MM.1S (cell line): ENCODE measurements at regions not wholly inside any gene's neighbourhood (a gene's known extent, or its start where the extent isn't known, plus 50 kb on each side); places are given as distances from the start of the nearest gene placed in this dataset.
"Not testable (repeated sequence)": the region's sequence is repeated elsewhere in the genome, so short reads cannot be mapped to it uniquely, and the experiment has no call there.

Experiments
- DNase-seq: peaks from one replicate; pipeline ENCODE4 v3.0.0-alpha.2; 2015
- H2AFZ ChIP-seq: fragments of 300-600 bp; sonication (generic); 2 replicates; pipeline ENCODE4 v1.6.0; 2016; ENCODE audit warnings: antibody characterized with exemption, low read length
- H3F3A ChIP-seq: fragments of 300-600 bp; sonication (generic); 2 replicates; pipeline ENCODE4 v1.6.1; 2016; ENCODE audit warnings: mild to moderate bottlenecking, antibody characterized with exemption, low read length, moderate library complexity, mixed read lengths; ENCODE audit not compliant: insufficient read depth
- H3K27ac ChIP-seq: fragments of 300-600 bp; sonication (generic); 2 replicates; pipeline ENCODE4 v1.5.1; 2016; ENCODE audit warnings: mild to moderate bottlenecking, low read length
- H3K27me3 ChIP-seq: fragments of 300-600 bp; sonication (generic); replicated peaks from 2 replicates; pipeline ENCODE4 v1.6.0; 2016; ENCODE audit warnings: low read length; ENCODE audit not compliant: insufficient read depth
- H3K36me3 ChIP-seq: fragments of 300-600 bp; sonication (generic); replicated peaks from 2 replicates; pipeline ENCODE4 v1.6.1; 2016; ENCODE audit warnings: mild to moderate bottlenecking, low read length, mixed read lengths; ENCODE audit not compliant: insufficient read depth
- H3K4me1 ChIP-seq: fragments of 300-600 bp; sonication (generic); 2 replicates; pipeline ENCODE4 v1.6.1; 2016; ENCODE audit warnings: low read length, mixed read lengths
- H3K4me2 ChIP-seq: fragments of 300-600 bp; sonication (generic); 2 replicates; pipeline ENCODE4 v1.6.0; 2016; ENCODE audit warnings: low read depth, low read length
- H3K4me3 ChIP-seq: fragments of 300-600 bp; sonication (generic); 2 replicates; pipeline ENCODE4 v1.5.1; 2016; ENCODE audit warnings: low read length, mixed read lengths
- H3K79me2 ChIP-seq: fragments of 300-600 bp; sonication (generic); 2 replicates; pipeline ENCODE4 v1.6.1; 2016; ENCODE audit warnings: mixed run types, low read length, mixed read lengths
- H3K9ac ChIP-seq: fragments of 300-600 bp; sonication (generic); 2 replicates; pipeline ENCODE4 v1.6.1; 2016; ENCODE audit warnings: low read length, mixed read lengths
- H3K9me2 ChIP-seq: fragments of 300-600 bp; sonication (generic); replicated peaks from 2 replicates; pipeline ENCODE4 v1.6.1; 2016; ENCODE audit warnings: mild to moderate bottlenecking, low read length, mixed read lengths; ENCODE audit not compliant: insufficient read depth
- H3K9me3 ChIP-seq: fragments of 300-600 bp; sonication (generic); replicated peaks from 2 replicates; pipeline ENCODE4 v1.6.1; 2016; ENCODE audit warnings: mild to moderate bottlenecking, low read length, mixed read lengths; ENCODE audit not compliant: insufficient read depth
- H4K20me1 ChIP-seq: fragments of 300-600 bp; sonication (generic); 2 replicates; pipeline ENCODE4 v1.6.1; 2016; ENCODE audit warnings: mild to moderate bottlenecking, low read length, moderate library complexity, mixed read lengths; ENCODE audit not compliant: insufficient read depth
- EZH2 ChIP-seq: fragments of 300-600 bp; sonication (generic); optimal IDR thresholded peaks from 2 replicates; pipeline ENCODE3; 2017; ENCODE audit warnings: low read depth, mild to moderate bottlenecking, antibody characterized with exemption, low read length, mixed read lengths
- EZH2phosphoT487 ChIP-seq: fragments of 300-600 bp; sonication (generic); IDR thresholded peaks from 2 replicates; pipeline ENCODE4 v1.6.1; 2018; ENCODE audit warnings: antibody characterized with exemption, low read length
- TF ChIP-seq, protein P1 (sequence below): fragments of 300-600 bp; sonication (generic); IDR thresholded peaks from 2 replicates; pipeline ENCODE4 v1.5.1; 2016; ENCODE audit warnings: antibody characterized with exemption, low read length, mixed read lengths

GRCh38 chr12:34163443-34163842, 141.1 kb downstream of the ALG10 start:
- H3K27me3 ChIP-seq: no peaks in the 10 kb centered on the region
- H3K4me1 ChIP-seq: no peaks in the 10 kb centered on the region
- no peaks in the 10 kb centered on the region for H3K9me2 ChIP-seq
- H3K36me3 ChIP-seq: no peaks in the 10 kb centered on the region
- H3K9me3 ChIP-seq: no peaks in the 10 kb centered on the region
- H3K4me2 ChIP-seq: no peak overlapping the region
- DNase-seq: no peak
- no peaks in the 10 kb centered on the region for H4K20me1 ChIP-seq
- no peaks in the 10 kb centered on the region for H3K79me2 ChIP-seq
- no peak for TF ChIP-seq EZH2phosphoT487
- TF ChIP-seq, protein P1, sequence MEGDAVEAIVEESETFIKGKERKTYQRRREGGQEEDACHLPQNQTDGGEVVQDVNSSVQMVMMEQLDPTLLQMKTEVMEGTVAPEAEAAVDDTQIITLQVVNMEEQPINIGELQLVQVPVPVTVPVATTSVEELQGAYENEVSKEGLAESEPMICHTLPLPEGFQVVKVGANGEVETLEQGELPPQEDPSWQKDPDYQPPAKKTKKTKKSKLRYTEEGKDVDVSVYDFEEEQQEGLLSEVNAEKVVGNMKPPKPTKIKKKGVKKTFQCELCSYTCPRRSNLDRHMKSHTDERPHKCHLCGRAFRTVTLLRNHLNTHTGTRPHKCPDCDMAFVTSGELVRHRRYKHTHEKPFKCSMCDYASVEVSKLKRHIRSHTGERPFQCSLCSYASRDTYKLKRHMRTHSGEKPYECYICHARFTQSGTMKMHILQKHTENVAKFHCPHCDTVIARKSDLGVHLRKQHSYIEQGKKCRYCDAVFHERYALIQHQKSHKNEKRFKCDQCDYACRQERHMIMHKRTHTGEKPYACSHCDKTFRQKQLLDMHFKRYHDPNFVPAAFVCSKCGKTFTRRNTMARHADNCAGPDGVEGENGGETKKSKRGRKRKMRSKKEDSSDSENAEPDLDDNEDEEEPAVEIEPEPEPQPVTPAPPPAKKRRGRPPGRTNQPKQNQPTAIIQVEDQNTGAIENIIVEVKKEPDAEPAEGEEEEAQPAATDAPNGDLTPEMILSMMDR: no peak
- no peak for TF ChIP-seq EZH2
- H3K4me3 ChIP-seq: no peak overlapping the region
- H3F3A ChIP-seq: no peaks in the 10 kb centered on the region
- no peak overlapping the region for H2AFZ ChIP-seq
- no peak overlapping the region for H3K9ac ChIP-seq
- H3K27ac ChIP-seq: no peak overlapping the region

DNA sequence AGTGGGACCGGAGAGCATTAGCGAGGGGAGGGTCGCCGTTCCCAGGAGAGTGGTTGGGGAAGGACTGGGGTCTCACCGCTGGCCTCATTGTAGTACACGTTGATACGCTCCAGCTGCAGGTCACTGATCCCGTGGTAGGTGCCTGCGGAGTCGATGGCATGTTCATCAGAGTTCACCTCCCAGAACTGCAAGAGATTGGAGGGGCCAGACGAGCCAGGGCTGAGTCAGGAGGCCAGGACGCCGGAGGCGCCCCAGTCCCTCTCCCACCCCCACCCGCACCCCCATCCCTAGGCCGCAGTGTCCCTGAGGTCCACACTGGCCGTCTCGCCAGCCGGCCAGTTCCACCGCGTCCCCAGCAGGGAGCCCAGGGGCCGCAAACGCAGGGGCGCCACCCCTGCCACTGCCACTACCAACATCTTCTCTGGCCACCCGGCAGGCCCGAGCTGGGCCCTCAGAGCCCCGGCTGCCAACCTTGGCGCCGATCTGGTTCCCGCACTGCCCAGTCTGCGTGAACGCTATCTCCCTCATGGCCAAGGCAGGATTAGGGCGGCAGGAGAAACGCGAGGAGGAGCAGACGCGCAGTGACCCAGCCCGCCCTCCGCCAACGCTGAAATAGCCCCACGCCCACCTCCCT, 144.2 kb downstream of the ALG10 start:
- TF ChIP-seq EZH2phosphoT487 (no peak), EZH2 (no peak)
- TF ChIP-seq, protein P1: no peak
- Histone ChIP-seq H3K4me2 (no peak overlapping the region), H3K4me3 (no peak overlapping the region), H3K79me2 (no peaks in the 10 kb centered on the region), H3F3A (no peaks in the 10 kb centered on the region), H4K20me1 (no peaks in the 10 kb centered on the region), H3K9me2 (no peaks in the 10 kb centered on the region), H3K27ac (no peak overlapping the region), H3K4me1 (no peaks in the 10 kb centered on the region), H3K9ac (no peak overlapping the region), H3K36me3 (no peaks in the 10 kb centered on the region), H2AFZ (no peak overlapping the region), H3K27me3 (no peaks in the 10 kb centered on the region), H3K9me3 (no peaks in the 10 kb centered on the region)
- no peak for DNase-seq

DNA sequence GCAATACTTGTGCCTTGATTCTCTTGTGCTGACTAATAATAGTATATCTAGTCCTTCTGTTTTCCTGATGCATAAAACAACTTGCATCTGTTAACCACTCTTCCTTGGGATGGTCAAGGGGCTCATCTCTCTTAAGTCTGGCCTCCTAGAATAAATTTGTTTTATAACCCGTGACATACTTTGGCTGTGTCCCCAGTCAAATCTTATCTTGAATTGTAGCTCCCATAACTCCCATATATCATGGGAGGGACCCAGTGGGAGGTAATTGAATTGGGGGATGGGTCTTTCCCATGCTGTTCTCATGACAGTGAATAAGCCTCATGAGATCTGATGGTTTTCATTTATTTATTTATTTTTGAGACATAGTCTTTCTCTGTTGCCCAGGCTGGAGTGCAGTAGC, 146.2 kb downstream of the ALG10 start:
- not testable (repeated sequence) for H3K27ac ChIP-seq, H3K36me3 ChIP-seq, H3K9me3 ChIP-seq, H3K27me3 ChIP-seq, H3K9ac ChIP-seq, DNase-seq, H3K79me2 ChIP-seq, H3K4me2 ChIP-seq, H3K4me3 ChIP-seq, H3K4me1 ChIP-seq, H2AFZ ChIP-seq, H3K9me2 ChIP-seq, H4K20me1 ChIP-seq, H3F3A ChIP-seq

DNA sequence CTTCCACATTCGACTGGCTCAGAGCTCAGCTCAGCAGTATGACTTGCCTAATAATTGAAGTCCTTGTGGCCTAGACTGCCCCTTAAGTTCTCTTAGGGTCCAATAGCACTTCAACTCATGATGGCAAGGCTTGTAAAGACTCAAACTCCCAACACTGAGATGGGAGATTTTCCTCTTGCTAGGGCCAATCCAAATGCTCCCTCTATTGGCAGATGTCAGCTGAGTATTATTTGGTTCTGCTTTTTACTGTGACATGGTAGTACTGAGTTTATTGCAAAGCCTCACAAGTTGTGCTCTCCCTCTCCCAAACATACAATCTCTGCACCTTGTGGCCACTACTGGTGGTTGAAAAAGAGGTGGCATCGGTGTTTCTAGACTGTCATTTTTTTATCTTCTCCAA, 164.2 kb downstream of the ALG10 start:
- no peak overlapping the region for H3K9ac ChIP-seq
- H3K36me3 ChIP-seq: no peaks in the 10 kb centered on the region
- no peaks in the 10 kb centered on the region for H4K20me1 ChIP-seq
- H3F3A ChIP-seq: no peaks in the 10 kb centered on the region
- H3K4me1 ChIP-seq: peaks cover 12% of the 10 kb centered on the region
- H3K27me3 ChIP-seq: no peaks in the 10 kb centered on the region
- H3K27ac ChIP-seq: no peak overlapping the region
- no peak for TF ChIP-seq EZH2phosphoT487
- TF ChIP-seq, protein P1: no peak; the same call in 1 of the 2 replicates
- TF ChIP-seq EZH2: no peak
- no peaks in the 10 kb centered on the region for H3K9me3 ChIP-seq
- no peak overlapping the region for H3K4me3 ChIP-seq
- H3K79me2 ChIP-seq: no peaks in the 10 kb centered on the region
- no peak for DNase-seq
- no peak overlapping the region for H3K4me2 ChIP-seq
- no peaks in the 10 kb centered on the region for H3K9me2 ChIP-seq
- no peak overlapping the region for H2AFZ ChIP-seq
